ENCODE measurements at regions not wholly inside any gene's neighbourhood (a gene's known extent, or its start where the extent isn't known, plus 50 kb on each side); places are given as distances from the start of the nearest gene placed in this dataset.

- no peak for DNase-seq
Observed at GRCh38 chr2:59622599-59623308, 930.7 kb downstream of the BCL11A start.

DNA sequence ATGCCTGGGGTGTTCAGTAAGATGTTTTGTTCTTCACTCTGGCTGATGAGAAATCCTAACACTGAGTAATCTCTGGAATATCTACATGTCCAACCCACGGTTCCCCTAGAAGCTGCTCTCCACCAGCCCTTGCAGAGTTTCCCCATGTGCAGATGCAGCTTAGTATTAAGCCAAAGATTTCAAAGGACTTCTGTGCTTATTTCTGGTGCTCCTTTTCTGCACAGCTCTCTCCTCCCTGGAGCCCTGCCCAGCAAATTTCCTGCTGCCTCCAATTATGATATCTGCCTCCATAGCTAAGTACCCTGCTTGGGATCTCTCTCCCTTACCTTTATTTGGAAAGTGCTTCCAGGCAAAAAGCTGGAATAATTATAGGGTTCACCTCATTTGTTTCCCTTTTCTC lies 949.3 kb downstream of the BCL11A start:
- no peak for DNase-seq

GRCh38 chr2:59594671-59595222 lies 958.7 kb downstream of the BCL11A start:
- DNase-seq, result no peak

GRCh38 chr2:59590798-59591197 lies 962.7 kb downstream of the BCL11A start:
- no peak for DNase-seq

- DNase-seq, result no peak
Observed at GRCh38 chr2:59589881-59590280, 963.6 kb downstream of the BCL11A start.

GRCh38 chr2:59588286-59588685 lies 965.2 kb downstream of the BCL11A start:
- no peak for DNase-seq

DNA sequence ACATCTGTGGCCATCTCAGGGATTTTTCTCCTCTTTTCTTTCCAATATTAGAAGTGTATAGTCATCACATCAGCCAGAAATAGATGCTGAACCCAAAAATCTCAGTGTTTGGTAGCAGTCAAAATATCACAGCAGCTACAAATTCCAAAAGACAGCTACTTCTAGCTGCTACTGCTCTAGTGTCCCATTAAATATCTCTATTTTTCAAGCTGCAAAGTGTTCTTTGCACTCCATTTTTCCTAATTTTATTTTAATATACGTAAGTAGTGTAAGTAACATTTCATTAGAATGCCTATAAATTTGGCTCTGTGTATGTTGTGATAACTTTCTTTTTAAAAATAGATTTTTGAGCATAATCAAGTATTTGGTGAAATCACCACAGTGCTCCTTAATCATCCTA lies 967.3 kb downstream of the BCL11A start:
- no peak for DNase-seq

GRCh38 chr2:59585655-59586054 lies 967.8 kb downstream of the BCL11A start:
- DNase-seq, result no peak

DNA sequence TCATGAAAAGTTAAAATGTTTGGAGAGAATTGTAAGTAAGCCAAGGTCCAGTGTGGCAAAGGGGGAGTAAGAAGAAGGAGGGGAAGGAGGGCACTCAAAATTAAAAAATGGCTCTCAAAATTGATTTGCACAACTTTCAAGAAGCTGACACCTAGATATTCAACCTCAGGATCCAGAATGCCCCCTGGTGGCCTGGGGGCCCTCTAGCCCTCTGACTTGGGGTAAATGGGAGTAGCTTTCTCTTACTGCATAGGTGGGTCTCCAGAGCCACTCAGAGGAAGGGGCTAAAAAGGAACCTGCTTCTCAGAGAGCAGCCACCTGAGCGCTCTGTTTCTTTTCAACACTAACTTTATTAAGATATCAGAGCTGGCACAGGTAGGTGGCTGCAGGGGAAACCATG lies 968.5 kb downstream of the BCL11A start:
- DNase-seq, result no peak

DNA sequence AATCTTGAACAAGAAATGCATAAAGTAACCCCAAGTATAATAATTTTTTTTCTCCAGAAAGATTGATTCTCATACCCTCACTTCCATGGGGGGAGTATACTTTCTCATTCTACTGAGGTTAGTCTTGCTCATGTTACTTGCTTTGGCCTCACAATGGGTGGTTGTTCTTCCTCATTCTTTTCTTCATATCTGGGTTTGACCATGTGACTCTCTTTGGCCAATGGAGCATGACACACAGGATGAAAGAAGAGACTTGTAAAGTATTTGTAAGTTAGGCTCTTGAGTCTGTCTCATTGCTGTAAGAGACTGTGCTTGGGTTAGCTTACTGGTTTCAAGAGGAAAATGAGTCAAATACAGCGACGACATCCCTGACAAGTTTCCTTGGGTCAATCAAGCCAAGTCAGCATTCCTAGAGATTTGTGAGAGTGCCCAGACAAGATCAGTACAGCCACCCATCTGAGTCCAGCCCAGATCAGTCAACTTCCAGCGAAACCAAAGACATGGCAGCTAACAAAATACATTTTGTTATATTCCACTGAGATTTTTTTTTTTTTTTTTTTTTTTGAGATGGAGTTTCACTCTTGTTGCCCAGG lies 970.2 kb downstream of the BCL11A start:
- DNase-seq, result no peak

DNA sequence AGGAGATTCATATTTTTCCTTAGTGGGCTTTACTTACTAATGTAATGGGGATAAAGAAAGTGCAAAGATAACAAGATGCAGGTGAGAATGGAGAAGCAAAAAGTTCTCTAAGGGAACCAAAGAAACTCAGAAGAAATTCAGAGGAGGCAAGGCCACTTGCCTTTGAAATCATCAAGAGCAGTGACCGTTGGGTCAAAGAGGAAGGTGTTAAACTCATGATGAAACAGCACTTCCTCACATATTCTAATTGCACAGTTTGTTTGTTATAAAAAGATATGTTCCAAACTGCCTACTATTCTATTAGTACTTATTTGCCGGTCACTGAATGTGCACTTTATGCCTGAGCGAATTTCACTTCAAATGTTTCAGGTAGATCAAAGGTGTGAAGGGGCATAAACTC lies 975.1 kb downstream of the BCL11A start:
- DNase-seq, result no peak

DNA sequence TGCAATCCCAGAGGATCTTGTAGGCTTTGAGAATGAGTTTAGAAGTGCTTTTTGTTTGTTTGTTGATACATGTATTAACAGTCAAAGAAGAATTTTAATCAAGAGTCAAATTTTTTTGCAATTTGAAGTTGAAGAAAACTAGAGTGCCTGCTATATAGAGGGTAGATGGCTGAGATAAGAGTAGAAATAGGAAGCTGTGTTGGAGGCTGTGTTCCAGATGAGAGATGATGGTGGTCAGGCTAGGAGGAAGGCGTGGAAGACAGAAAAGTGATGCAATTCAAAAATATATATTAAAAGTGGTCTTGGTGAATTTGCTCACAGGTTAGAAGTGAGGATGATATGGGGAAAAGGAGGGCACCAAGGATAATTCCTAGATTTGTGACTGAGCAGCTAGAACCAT lies 978.3 kb downstream of the BCL11A start:
- no peak for DNase-seq

DNA sequence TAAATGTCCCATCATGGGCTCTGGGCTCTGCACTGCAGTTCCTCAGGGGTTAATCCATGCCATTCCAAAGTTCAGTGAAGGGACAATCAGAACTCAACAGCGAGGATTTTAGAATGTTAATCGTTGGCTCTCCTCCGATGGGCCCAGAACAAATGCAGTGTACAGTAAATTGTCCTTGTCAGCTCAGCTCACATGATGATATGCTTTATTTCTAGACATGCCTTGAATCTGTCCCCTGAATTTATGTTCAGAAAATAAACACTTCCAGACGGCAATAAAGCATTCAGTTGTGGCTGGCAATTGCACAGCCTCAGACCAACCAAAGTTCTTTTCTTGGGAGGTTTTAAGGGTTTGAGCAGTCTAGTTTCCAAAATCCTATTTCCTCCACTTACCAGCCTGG lies 981.2 kb downstream of the BCL11A start:
- no peak for DNase-seq

GRCh38 chr2:59570818-59571217 lies 982.6 kb downstream of the BCL11A start:
- DNase-seq, result no peak

GRCh38 chr2:59569124-59569523 lies 984.3 kb downstream of the BCL11A start:
- no peak for DNase-seq

GRCh38 chr2:59568461-59568860 lies 985.0 kb downstream of the BCL11A start:
- DNase-seq, result no peak

- no peak for DNase-seq
Observed at GRCh38 chr2:59567151-59567550, 986.3 kb downstream of the BCL11A start.

DNA sequence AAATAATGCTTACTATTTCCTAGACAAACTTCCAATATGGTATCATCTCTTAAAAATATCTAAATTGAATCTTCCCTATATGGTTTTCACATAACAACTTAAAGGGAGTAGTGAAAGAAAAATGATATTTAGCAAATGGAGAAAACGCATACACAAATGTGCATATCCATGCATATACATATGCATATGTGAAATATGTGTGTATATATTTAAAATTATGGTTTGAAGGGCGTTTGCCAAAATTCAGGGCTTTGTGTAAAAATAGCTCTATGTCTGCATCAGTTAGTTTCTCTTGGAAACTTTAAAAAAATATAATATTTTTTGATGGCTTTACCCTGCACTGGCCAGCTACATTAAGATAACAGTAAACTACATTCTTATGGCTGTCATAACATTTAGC lies 986.7 kb downstream of the BCL11A start:
- no peak for DNase-seq

GRCh38 chr2:59561281-59561680 lies 992.2 kb downstream of the BCL11A start:
- no peak for DNase-seq

GRCh38 chr2:59560769-59561168 lies 992.7 kb downstream of the BCL11A start:
- DNase-seq, result no peak

DNA sequence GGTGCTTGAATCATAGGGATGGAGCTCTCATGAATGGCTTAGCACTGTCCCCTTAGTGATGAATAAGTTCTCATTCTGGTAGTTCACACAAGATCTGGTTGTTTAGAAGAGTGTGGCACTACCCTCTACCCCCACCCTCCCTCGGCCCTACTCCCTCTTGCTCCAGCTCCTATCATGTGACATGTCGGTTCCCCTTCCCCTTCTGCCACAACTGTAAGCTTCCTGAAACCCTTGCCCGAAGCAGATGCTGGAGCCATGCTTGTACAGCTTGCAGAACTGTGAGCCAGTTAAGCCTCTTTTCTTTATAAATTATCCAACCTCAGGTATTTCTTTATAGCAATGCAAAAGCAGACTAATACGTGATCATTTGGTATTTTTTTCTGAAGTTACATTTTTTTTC lies 1012.6 kb downstream of the BCL11A start:
- no peak for DNase-seq

DNA sequence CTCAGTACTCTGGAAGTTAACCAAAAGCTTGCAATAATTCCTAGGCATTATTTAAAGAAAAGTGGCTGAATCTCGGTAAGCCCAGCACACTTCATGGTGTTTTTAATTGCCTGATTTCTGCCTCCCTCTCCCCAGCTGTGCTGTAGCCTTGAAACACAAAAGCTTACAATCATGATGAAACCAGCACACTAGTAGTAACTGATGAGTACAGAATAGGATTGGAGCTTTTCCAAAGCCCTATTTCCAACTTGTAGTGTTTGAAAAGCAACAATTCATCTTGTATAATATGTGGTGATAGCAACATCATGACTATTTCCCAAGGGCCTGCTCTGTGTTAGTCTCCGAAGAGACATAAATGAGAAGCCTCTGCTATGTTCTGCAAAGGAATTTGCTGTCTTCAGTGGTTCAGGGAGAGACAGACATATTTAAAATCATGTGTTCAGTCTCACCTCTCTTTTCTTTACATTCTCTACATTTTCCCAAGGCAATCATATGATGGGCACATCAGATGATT lies 1015.0 kb downstream of the BCL11A start:
- no peak for DNase-seq

DNA sequence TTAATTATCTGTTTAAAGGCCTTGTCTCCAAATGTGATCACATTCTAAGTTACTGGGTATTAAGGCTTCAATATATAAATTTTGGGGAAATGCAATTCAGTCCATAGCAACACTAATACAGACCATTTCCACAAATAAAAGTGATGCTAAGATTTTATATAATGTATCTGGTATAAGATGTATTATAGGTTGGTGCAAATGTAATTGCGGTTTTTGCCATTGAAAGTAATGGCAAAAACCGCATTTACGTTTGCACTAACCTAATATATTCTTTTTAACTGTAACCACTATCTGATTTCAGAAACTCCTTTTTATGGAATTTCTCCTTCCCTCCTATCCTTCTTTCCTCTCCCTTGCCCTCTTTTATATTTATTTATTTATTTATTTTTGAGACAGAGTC lies 1020.6 kb downstream of the BCL11A start:
- DNase-seq, result no peak

- DNase-seq, result no peak
Observed at GRCh38 chr2:59530258-59530657, 1023.2 kb downstream of the BCL11A start.

DNA sequence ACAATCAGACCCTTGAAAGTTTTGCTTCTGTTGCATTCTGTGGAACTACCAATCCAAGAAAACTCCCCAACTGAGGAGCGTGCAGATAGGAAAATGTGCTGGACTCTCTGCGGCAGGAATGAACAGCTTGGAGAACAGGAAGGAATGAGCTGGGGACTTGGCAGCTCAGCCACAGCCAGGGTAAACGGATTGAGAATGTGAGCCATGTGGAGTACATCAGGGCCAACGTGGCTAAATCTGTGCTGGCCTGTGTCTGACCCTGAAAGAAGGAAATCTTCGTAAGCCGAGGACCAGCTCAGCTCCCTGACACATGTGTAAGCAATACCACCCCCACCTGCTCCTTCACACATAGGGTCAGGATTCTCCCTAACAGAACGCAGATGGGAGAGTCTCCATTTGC lies 1023.7 kb downstream of the BCL11A start:
- DNase-seq, result no peak

Data from stimulated activated CD4-positive, alpha-beta T cell treated with anti-CD3 and anti-CD28 coated beads, Interleukin-4, amount 100 ng/mL, for 1 hour (primary cell).